ENCODE measurements at regions not wholly inside any gene's neighbourhood (a gene's known extent, or its start where the extent isn't known, plus 50 kb on each side); places are given as distances from the start of the nearest gene placed in this dataset.

DNA sequence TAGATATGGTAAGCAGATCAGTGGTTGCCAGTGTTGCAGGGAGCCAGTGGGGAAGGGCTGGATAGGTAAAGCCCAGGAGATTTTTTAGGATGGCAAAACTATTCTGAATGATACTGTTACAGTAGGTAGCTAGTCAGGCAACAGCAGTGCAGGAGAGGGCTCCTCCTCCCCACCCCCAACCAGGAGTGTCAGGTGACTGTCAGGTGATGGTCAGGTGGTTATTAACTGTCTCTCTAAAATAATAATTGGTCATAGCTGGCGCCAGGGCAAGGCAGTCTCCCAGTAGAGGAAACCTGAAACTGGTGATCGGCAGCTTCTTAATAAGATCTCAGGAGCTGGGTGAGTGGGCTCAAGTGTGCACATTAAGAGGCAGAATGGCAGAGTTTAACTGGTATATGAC, 201.6 kb upstream of the PARD3B start:
- TF ChIP-seq SUZ12 (IDR thresholded peaks at IDR 0.05; ENCODE audit: extremely low read depth, insufficient read depth, insufficient read length) (no peak), YY1 (IDR thresholded peaks at IDR 0.05; ENCODE audit: insufficient read depth, insufficient read length) (no peak), ZNF274 (IDR thresholded peaks at IDR 0.05; ENCODE audit: low read depth, low read length) (no peak)

Data from NT2/D1 (cell line).